Activated CD4-positive, alpha-beta T cell treated with anti-CD3 and anti-CD28 coated beads for 24 hours (primary cell): ENCODE measurements at regions not wholly inside any gene's neighbourhood (a gene's known extent, or its start where the extent isn't known, plus 50 kb on each side); places are given as distances from the start of the nearest gene placed in this dataset.

Experiments
- DNase-seq, 2 donors: peaks; one replicate each; pipeline ENCODE4 v3.0.0-alpha.2; 2020; ENCODE audit warnings: low read depth in 2 of 2

GRCh38 chr11:56932572-56933220 lies 56.0 kb upstream of the OR5AK2 start:
- DNase-seq, result no peak

DNA sequence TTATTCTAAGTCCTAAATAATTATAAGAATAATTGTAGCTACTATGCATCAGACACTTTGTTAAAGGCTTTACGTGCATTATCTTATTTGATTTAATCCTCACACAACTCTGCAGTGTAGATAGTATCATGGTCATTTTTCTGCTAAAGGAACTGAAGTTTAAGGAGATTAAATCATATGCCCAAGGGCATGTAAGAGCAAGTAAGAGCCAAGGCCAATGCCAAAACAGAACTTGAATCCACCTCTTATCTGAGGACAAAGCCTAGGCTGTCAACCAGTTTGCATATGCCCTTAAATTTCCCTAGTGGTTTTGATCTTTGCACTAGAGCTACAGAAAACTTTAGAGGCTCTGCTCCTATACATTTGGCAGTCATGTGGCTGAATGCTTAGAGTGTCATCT lies 65.6 kb upstream of the OR5AK2 start:
- no peak for DNase-seq

DNA sequence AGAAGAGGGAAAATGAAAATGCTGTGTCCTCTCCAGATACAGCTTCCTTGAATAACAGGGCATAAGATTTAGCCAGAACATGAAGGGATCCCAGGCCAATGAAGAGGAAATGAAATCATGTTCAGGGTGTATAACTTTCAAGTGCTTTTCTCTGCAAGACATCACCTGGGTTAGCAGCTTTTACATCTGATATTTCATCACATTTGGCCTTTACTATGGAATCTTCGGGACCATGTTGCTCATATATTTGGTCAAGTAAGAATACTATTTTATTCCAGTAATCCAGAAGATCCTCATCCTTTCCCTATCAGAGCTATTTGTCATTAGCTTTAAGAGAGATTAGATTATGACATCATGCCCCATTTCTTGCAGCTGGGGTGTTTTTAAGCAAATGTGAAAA lies 66.3 kb upstream of the OR5AK2 start:
- no peak for DNase-seq

GRCh38 chr11:56917708-56918400 lies 70.9 kb upstream of the OR5AK2 start:
- no peak for DNase-seq

- no peak for DNase-seq
Observed at GRCh38 chr11:56916587-56916986, 72.1 kb upstream of the OR5AK2 start.

DNA sequence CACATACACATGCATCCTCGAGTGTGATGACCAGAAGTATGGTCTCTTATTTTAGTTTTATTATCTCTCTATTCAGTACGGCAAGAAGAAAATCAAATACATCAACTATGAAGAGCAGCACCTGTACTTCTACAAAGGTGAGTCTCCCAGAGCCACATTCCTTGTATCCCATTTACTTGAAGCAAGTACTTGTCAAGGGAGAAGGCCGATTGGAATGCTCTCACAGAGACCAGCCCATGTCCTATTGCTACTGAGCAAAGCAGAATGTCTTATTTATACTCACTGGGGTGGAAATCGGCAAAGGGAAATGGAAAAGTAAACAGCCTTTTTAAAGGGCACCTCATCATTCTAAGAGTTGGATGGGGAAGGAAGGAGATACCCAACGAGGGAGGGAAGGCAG lies 72.6 kb upstream of the OR5AK2 start:
- no peak for DNase-seq

- DNase-seq, result no peak
Observed at GRCh38 chr11:56911312-56911711, 77.4 kb upstream of the OR5AK2 start.

- no peak for DNase-seq
Observed at GRCh38 chr11:56910785-56911184, 77.9 kb upstream of the OR5AK2 start.

DNA sequence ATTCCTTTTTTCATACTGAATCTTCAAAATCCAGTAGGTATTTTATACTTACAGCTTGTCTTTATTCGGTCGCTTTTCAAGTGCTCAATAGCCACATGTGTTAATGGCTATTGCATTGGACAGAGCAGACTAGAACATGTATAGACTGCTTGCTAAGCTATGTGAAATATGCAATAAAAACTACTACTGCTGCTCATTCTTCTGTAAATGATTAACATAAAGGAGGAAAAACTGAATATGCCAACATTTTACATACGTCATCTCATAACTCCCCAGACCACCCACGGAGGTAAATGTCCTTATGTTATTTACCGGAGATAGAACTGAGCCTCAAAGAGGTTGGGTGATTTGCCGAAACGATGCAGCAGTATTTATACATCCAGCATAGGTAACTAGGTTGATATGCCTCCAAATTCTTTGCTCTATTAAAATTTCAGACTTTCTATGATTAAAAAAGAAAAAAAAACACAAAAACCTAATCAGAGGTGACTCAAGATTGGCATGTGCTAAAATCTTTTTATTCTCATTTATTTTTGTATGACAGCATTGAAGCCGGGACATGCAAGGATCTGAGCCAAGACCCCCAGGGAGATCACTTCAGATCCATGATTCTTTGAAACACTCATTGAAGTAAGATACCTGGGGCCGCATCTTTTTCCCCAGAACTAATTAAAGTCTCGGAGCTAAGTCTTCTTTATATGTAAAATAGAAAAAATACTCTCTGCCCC lies 78.5 kb upstream of the OR5AK2 start:
- DNase-seq, result no peak

DNA sequence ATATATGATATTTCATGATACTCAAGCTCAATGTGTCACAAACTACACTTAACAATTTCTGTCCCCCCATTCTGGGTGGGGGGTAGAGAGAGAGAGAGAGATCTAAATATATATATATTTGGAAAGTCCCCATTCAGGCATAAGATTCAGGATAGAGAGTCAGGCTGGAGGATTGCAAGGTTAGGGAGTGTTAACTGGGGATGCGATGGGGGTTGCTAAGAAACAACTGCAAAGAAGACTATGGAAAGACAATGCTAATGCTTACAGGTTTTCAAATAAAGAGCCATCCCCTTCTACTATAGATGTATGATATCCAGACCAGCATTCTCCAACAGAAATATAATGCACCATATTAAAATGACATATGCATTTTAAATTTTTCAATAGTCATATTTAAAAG lies 79.2 kb upstream of the OR5AK2 start:
- DNase-seq, result no peak

DNA sequence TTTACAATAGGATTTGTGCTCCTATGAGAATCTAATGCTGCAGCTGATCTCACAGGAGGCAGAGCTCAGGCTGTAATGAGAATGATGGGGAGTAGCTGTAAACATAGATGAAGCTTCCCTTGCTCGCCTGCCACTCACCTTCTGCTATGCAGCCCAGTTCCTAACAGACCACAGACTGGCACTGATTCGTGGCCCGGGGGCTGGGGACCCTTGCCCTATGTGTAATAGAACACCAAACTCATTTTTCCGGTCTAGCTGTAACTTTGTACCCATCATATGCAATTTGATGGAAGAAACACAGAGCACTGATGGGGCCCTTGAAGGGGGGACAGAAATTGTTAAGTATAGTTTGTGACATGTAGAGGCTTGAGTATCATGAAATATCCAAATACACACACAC lies 79.6 kb upstream of the OR5AK2 start:
- no peak for DNase-seq

DNA sequence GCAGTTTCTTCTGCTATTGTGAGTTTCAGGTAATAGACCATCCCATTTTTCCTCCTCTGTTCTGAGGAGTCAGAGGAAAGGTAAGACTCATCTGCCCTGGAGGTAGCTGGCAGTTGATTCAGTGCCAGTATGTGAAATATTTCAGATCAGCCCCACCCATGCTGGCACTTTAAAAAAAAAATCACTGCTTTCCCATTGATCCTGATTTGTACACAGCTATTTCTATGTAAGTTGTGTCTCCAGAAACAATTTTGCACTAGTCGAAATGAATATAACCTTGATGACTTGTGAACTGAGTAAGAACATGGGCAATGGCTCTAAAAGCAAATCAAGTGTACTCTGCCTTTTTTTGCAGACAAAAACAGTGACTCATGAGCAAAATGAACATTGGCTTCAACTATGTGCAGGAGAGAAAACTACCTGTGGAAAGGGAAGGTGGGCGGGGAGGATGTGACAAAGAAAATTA lies 82.0 kb upstream of the OR5AK2 start:
- no peak for DNase-seq

DNA sequence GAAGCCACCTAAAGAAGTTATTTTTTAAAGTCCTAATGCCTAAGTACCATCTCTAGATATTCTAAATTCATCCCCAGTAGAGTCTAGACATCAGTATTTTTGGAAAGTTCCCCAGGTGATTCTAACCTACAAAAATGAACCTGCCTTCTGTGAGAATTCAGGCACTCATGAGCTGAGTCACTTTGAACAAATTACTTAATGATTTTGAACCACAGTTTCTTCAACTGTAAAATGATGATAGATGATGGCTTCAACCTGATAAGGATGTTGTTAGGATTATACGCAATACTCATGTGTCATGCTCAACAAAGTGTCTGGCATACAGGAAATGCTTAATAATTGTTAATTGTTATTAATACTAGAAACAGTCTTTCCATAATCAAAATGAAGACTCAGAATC lies 82.8 kb upstream of the OR5AK2 start:
- DNase-seq, result no peak

GRCh38 chr11:56905442-56905841 lies 83.3 kb upstream of the OR5AK2 start:
- DNase-seq, result no peak

- DNase-seq, result no peak
Observed at GRCh38 chr11:56898856-56899255, 89.9 kb upstream of the OR5AK2 start.

GRCh38 chr11:56890584-56891305 lies 98.0 kb upstream of the OR5AK2 start:
- no peak for DNase-seq

GRCh38 chr11:56889986-56890385 lies 98.7 kb upstream of the OR5AK2 start:
- no peak for DNase-seq

GRCh38 chr11:56887940-56888339 lies 100.8 kb upstream of the OR5AK2 start:
- DNase-seq, result no peak

- no peak for DNase-seq
Observed at GRCh38 chr11:56886455-56886854, 102.3 kb upstream of the OR5AK2 start.

DNA sequence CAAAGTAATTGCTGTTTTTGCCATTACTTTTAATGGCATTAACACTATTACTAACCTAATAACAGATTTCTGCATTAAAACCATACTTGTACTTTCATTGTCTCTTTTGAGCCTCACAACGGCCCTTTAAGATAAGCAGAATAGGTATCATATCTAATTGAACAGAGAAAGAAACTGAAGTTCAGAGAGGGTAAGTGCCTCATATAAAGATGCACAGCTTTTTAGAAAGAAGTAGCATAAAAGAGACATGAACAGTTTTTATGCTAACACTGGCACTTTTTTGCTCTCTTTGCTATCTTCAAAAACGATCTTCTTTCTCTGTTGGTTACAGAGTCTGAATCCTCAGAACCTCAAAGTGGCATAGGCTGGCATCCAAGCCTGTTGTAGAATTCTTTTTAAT lies 102.9 kb upstream of the OR5AK2 start:
- DNase-seq, result no peak

GRCh38 chr11:56885177-56885576 lies 103.5 kb upstream of the OR5AK2 start:
- no peak for DNase-seq

DNA sequence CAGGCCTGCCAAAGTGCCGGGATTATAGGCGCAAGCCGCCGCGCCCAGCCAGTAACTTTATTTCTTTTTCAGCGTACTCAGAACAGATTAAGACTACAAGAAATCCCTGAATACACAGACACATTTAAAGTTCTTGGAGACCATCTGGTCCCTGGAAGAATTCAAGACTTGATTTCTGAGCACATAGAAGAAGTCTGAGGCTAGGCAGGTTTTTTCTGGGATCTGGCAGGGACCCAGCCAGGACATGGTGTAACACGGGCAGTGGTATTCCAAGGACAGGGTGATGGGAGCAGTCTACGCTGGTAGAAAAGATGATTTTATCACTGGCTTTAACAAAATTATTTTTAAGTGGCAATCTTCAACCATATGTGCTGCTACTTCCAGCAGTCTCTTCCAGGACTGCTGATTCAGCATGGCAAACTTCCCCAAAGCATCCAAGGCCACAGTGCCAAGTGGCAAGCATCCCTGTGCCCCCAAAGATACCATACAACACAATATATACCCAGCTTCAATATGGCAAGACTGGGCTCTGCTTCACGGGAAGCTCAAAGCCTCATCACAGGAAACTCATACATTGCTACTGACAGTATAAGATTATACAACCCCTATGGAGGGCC lies 105.2 kb upstream of the OR5AK2 start:
- no peak for DNase-seq
